Activated naive CD8-positive, alpha-beta T cell treated with anti-CD3 and anti-CD28 coated beads for 36 hours (primary cell): ENCODE measurements at regions not wholly inside any gene's neighbourhood (a gene's known extent, or its start where the extent isn't known, plus 50 kb on each side); places are given as distances from the start of the nearest gene placed in this dataset.

Source experiments
- DNase-seq: peaks from one replicate; pipeline ENCODE4 v3.0.0; 2021
- H3K27ac Mint-ChIP-seq: one replicate; pipeline ENCODE4 v1.8.0; 2022; ENCODE audit warnings: mild to moderate bottlenecking, moderate library complexity, mixed read lengths
- H3K27me3 Mint-ChIP-seq: one replicate; pipeline ENCODE4 v1.8.0; 2022; ENCODE audit warnings: mild to moderate bottlenecking, mixed read lengths
- H3K36me3 Mint-ChIP-seq: one replicate; pipeline ENCODE4 v1.8.0; 2021; ENCODE audit warnings: mild to moderate bottlenecking, mixed read lengths
- H3K4me1 Mint-ChIP-seq: one replicate; pipeline ENCODE4 v1.8.0; 2021; ENCODE audit warnings: mixed read lengths
- H3K4me3 Mint-ChIP-seq: one replicate; pipeline ENCODE4 v1.8.0; 2022; ENCODE audit warnings: mild to moderate bottlenecking, moderate library complexity, mixed read lengths
- H3K9me3 Mint-ChIP-seq: one replicate; pipeline ENCODE4 v1.8.0; 2022; ENCODE audit warnings: mixed read lengths

DNA sequence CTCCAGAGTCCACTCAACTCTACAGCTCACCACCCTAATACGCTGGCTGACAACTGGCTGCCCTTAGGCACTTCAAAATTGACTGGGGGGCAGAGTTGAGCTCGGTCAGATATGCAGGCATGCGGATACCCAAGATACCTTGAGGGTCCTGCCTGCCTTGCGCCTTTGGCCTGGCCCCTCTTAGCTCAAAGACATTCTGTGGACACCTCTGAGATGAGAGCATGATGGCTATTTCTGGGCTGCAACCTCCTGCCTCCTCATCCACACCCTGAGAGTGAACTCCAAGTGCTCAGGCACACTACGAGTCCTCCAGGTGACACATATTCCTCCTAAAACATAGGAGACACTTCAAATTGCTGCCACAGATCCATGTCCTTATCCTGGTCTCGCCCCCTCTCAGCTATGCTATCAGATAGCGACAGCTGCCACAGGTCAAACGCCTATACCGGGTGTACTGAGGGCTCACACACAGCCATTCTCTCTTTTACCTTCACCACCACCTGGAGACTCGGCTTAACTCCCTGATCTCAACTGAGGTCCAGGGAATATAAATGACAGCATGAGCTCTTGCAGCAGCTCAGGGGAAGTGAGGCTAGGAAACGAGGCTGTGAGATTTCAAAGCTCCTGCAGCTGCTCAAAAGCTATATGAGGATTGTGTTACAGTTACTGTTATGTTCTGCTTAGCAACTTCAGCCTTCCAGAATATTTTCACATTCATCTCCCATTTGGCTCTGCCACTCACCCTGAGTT, 60.5 kb upstream of the TEX51 start:
- no peak overlapping the region for H3K27ac Mint-ChIP-seq
- no peaks in the 10 kb centered on the region for H3K9me3 Mint-ChIP-seq
- no peak for DNase-seq
- peaks cover 12% of the 10 kb centered on the region for H3K27me3 Mint-ChIP-seq
- no peak overlapping the region for H3K4me3 Mint-ChIP-seq
- H3K36me3 Mint-ChIP-seq: no peaks in the 10 kb centered on the region
- H3K4me1 Mint-ChIP-seq: no peaks in the 10 kb centered on the region

DNA sequence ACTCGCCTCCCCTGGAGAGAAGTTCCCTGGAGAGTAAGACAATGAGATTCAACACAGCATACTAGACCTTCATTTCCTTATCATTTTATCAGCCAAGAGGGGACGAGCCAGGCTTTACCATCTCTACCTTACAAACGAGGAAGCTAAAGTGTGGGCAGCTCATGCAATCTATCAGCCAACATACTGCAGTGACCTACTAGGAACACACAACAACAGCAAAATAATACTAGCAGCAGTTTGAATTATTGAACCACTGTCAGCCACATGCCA, 60.0 kb upstream of the TEX51 start:
- Mint-ChIP-seq H3K9me3 (no peaks in the 10 kb centered on the region), H3K4me1 (no peaks in the 10 kb centered on the region), H3K36me3 (no peaks in the 10 kb centered on the region), H3K27ac (no peak overlapping the region), H3K4me3 (no peak overlapping the region), H3K27me3 (peaks cover 12% of the 10 kb centered on the region)
- DNase-seq: no peak

DNA sequence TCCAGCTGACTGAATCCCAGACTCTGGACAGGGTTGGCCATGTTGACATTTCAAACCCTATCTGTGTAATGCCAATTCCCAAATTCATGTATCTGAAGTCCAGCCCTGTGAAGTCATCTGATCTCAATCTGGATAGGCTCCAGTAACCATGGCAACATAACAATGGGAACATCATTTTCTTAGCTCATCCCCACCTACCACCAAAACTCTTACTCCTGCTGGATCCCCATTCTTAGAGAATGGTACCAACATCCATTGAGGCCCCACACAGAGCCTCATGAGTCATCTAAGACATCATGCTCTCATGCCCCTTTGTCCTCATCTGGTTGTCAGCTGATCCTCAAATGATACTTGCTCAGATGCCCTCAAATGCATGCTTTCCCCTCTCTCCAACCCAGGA, 58.9 kb upstream of the TEX51 start:
- H3K27ac Mint-ChIP-seq: no peak overlapping the region
- no peaks in the 10 kb centered on the region for H3K4me1 Mint-ChIP-seq
- H3K4me3 Mint-ChIP-seq: no peak overlapping the region
- no peaks in the 10 kb centered on the region for H3K9me3 Mint-ChIP-seq
- DNase-seq: no peak
- H3K36me3 Mint-ChIP-seq: no peaks in the 10 kb centered on the region
- peaks cover 12% of the 10 kb centered on the region for H3K27me3 Mint-ChIP-seq

DNA sequence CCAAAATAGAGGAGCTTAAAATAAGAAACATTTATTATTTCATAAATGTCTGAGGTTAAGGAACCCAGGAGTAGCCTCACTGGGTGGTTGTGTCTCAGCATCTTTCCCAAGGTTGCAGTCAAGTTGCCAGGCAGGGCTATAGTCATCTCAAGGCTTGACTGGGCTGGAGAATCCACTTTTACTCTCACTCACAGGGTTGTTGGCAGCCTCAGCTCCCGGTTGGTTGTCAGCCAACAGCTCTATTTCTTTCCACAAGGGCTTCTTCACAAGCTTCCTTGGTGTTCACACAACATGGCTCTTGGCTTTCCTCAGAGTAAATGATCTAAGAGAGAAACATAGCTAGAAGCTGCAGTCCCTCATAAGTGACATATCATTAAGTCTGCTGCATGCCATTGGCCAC, 55.6 kb upstream of the TEX51 start:
- H3K27ac Mint-ChIP-seq: no peak overlapping the region
- no peak overlapping the region for H3K4me3 Mint-ChIP-seq
- H3K27me3 Mint-ChIP-seq: peaks cover 12% of the 10 kb centered on the region
- H3K4me1 Mint-ChIP-seq: no peaks in the 10 kb centered on the region
- H3K9me3 Mint-ChIP-seq: no peaks in the 10 kb centered on the region
- DNase-seq: no peak
- H3K36me3 Mint-ChIP-seq: no peaks in the 10 kb centered on the region

DNA sequence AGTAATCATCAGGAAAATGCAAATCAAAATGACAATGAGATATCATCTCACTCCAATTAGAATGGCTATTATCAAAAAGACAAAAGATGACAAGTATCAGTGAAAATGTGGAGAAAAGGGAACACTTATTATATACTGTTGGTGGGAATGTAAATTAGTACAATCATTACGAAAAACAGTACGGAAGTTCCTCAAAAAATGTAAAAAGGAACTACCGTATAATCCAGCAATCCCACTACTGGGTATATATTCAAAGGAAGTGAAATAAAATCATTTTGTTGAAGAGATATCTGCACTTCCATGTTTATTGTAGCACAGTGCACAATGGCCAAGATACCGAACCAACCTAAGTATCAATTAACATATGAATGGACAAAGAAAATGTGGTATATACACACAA, 52.4 kb upstream of the TEX51 start:
- Mint-ChIP-seq H3K27me3 (peaks cover 3% of the 10 kb centered on the region), H3K36me3 (no peaks in the 10 kb centered on the region), H3K27ac (no peak overlapping the region), H3K4me3 (no peak overlapping the region), H3K4me1 (no peaks in the 10 kb centered on the region), H3K9me3 (no peaks in the 10 kb centered on the region)
- DNase-seq: no peak
